Gastrocnemius medialis (tissue), 4 donors: ENCODE measurements at regions not wholly inside any gene's neighbourhood (a gene's known extent, or its start where the extent isn't known, plus 50 kb on each side); places are given as distances from the start of the nearest gene placed in this dataset.

Experiments
- ATAC-seq, 2 donors: fragments of 150-250 bp; one replicate each; pipeline ENCODE4 v1.9.1; 2016
- DNase-seq, 2 donors: peaks; one replicate each; pipeline ENCODE4 v3.0.0-alpha.2; 2019
- H3K27ac ChIP-seq, 4 donors: fragments of 200-600 bp; sonication (generic); 1 replicate in 1 of 4; 2 replicates in 3 of 4; pipeline ENCODE4 v1.5.1; 2016 to 2018; ENCODE audit warnings: mild to moderate bottlenecking in 2 of 4, moderate library complexity in 1 of 4
- H3K27me3 ChIP-seq, 3 donors: fragments of 200-600 bp; sonication (generic) in 2 of 3; 1 replicate in 1 of 3; 2 replicates in 2 of 3; pipeline versions ENCODE4 v1.5.1 to v1.6.0; 2016 to 2019; ENCODE audit warnings: mild to moderate bottlenecking in 1 of 3, moderate library complexity in 1 of 3
- H3K36me3 ChIP-seq, 2 donors: fragments of 200-600 bp; sonication (generic) in 1 of 2; one replicate each; pipeline ENCODE4 v1.5.1; 2017 to 2018
- H3K4me1 ChIP-seq, 2 donors: fragments of 200-600 bp; sonication (generic) in 1 of 2; one replicate each; pipeline ENCODE4 v1.5.1; 2016 to 2017; ENCODE audit warnings: mild to moderate bottlenecking in 2 of 2
- H3K4me3 ChIP-seq, 4 donors: fragments of 200-600 bp; sonication (generic) in 3 of 4; 1 replicate in 1 of 4; 2 replicates in 3 of 4; pipeline ENCODE4 v1.5.1; 2016 to 2019; ENCODE audit warnings: mild to moderate bottlenecking in 2 of 4
- H3K9me3 ChIP-seq, 3 donors: fragments of 200-600 bp; sonication (generic) in 2 of 3; 1 replicate in 1 of 3; 2 replicates in 2 of 3; pipeline ENCODE4 v1.5.1; 2016 to 2019
- CTCF ChIP-seq, 5 experiments: fragments of 450-650 bp in 3 of 5; fragments of 200-600 bp in 2 of 5; sonication (generic) in 2 of 5; IDR thresholded peaks in 4 of 5; conservative IDR thresholded peaks in 1 of 5; 1 replicate in 4 of 5; 2 replicates in 1 of 5; pipeline ENCODE4 v1.5.1; 2016 to 2019; ENCODE audit warnings: antibody characterized with exemption in 5 of 5, mild to moderate bottlenecking in 3 of 5, moderate library complexity in 3 of 5
- POLR2A ChIP-seq, 2 donors: fragments of 450-650 bp; IDR thresholded peaks; one replicate each; pipeline ENCODE4 v1.6.1; 2017; ENCODE audit warnings: antibody characterized with exemption in 2 of 2, mild to moderate bottlenecking in 2 of 2, moderate library complexity in 2 of 2
- in situ Hi-C, 4 donors: fragments of 200-750 bp; cut with MboI; loops; one replicate each; pipeline versions ENCODE4 v1.15.0 to v1.8.0; 2017; ENCODE audit warnings: low sequenced_read_pairs in 4 of 4
- intact Hi-C: fragments of 100-400 bp; cut with DNase I; formaldehyde crosslinking; loops from one replicate; pipeline ENCODE4 v1.15.1; 2023; ENCODE audit warnings: low total_unique reads

- Histone ChIP-seq H3K9me3 (no peaks in the 10 kb centered on the region), H3K4me1 (no peaks in the 10 kb centered on the region), H3K36me3 (no peaks in the 10 kb centered on the region), H3K27ac (no peak overlapping the region), H3K4me3 (no peak overlapping the region), H3K27me3 (no peaks in the 10 kb centered on the region)
- TF ChIP-seq POLR2A (IDR thresholded peaks at IDR 0.05) (no peak), CTCF (IDR thresholded peaks at IDR 0.05 in 4 of 5, conservative IDR thresholded peaks at IDR 0.05 in 1 of 5) (no peak)
- DNase-seq (no peak), ATAC-seq (no peak)
- in situ Hi-C loops, result no loop called here
- intact Hi-C loops, result no loop called here
Observed at GRCh38 chr18:40031435-40031834, 1923.6 kb upstream of the PIK3C3 start.

- Histone ChIP-seq H3K4me3 (no peak overlapping the region), H3K27ac (no peak overlapping the region), H3K4me1 (no peaks in the 10 kb centered on the region), H3K27me3 (no peaks in the 10 kb centered on the region), H3K36me3 (no peaks in the 10 kb centered on the region), H3K9me3 (no peaks in the 10 kb centered on the region)
- in situ Hi-C loops (loop anchor here in 1 of 4 donors (25.0 kb wide), 1 partner anchor 92 kb away; no protein-coding TSS in a partner anchor), intact Hi-C loops (no loop called here)
- ATAC-seq (no peak), DNase-seq (no peak)
- TF ChIP-seq CTCF (IDR thresholded peaks at IDR 0.05 in 4 of 5, conservative IDR thresholded peaks at IDR 0.05 in 1 of 5) (no peak), POLR2A (IDR thresholded peaks at IDR 0.05) (no peak)
Observed at GRCh38 chr18:40019797-40020392, 1935.1 kb upstream of the PIK3C3 start.

- no peaks in the 10 kb centered on the region for H3K36me3 ChIP-seq
- in situ Hi-C loops, result loop anchor here in 1 of 4 donors (25.0 kb wide), 1 partner anchor 94 kb away; no protein-coding TSS in a partner anchor
- H3K27me3 ChIP-seq, result no peaks in the 10 kb centered on the region
- H3K9me3 ChIP-seq, result no peaks in the 10 kb centered on the region
- H3K4me3 ChIP-seq, result no peak overlapping the region
- intact Hi-C loops, result no loop called here
- ATAC-seq (no peak), DNase-seq (no peak)
- no peaks in the 10 kb centered on the region for H3K4me1 ChIP-seq
- no peak overlapping the region for H3K27ac ChIP-seq
- TF ChIP-seq CTCF (IDR thresholded peaks at IDR 0.05 in 4 of 5, conservative IDR thresholded peaks at IDR 0.05 in 1 of 5), result no peak
- TF ChIP-seq POLR2A (IDR thresholded peaks at IDR 0.05), result no peak
Observed at GRCh38 chr18:40018266-40018665, 1936.8 kb upstream of the PIK3C3 start.

GRCh38 chr18:40017021-40017420, 1938.0 kb upstream of the PIK3C3 start:
- intact Hi-C loops, result no loop called here
- H3K4me3 ChIP-seq, result no peak overlapping the region

More at GRCh38 chr18:40017021-40017420, 1938.0 kb upstream of the PIK3C3 start:
- Histone ChIP-seq H3K9me3 (no peaks in the 10 kb centered on the region), H3K4me1 (no peaks in the 10 kb centered on the region), H3K27ac (no peak overlapping the region), H3K36me3 (no peaks in the 10 kb centered on the region), H3K27me3 (no peaks in the 10 kb centered on the region)
- ATAC-seq, result no peak
- in situ Hi-C loops, result loop anchor here in 1 of 4 donors (25.0 kb wide), 1 partner anchor 95 kb away; no protein-coding TSS in a partner anchor
- TF ChIP-seq CTCF (IDR thresholded peaks at IDR 0.05 in 4 of 5, conservative IDR thresholded peaks at IDR 0.05 in 1 of 5), result no peak
- no peak for TF ChIP-seq POLR2A (IDR thresholded peaks at IDR 0.05)
- DNase-seq, result no peak
